H9 (cell line): ENCODE measurements at regions not wholly inside any gene's neighbourhood (a gene's known extent, or its start where the extent isn't known, plus 50 kb on each side); places are given as distances from the start of the nearest gene placed in this dataset.

Experiments
- DNase-seq: peaks from one replicate; pipeline ENCODE4 v3.0.0-alpha.2; 2017
- H2AFZ ChIP-seq: one replicate; pipeline ENCODE4 v1.6.1; 2013; ENCODE audit warnings: mild to moderate bottlenecking, low read length, control low read depth, moderate library complexity
- H2AK5ac ChIP-seq: 2 replicates; pipeline ENCODE4 v1.6.1; 2013; ENCODE audit warnings: low read length, control low read depth, mixed read lengths; ENCODE audit not compliant: insufficient read length
- H2BK120ac ChIP-seq: one replicate; pipeline ENCODE4 v1.6.1; 2013; ENCODE audit warnings: low read depth, mild to moderate bottlenecking, low read length, control low read depth, inconsistent platforms; ENCODE audit not compliant: poor library complexity, severe bottlenecking
- H2BK12ac ChIP-seq: 2 replicates; pipeline ENCODE4 v1.6.1; 2013; ENCODE audit warnings: low read length, control low read depth, mixed read lengths, low read depth; ENCODE audit not compliant: insufficient read length
- H2BK15ac ChIP-seq: 2 replicates; pipeline ENCODE4 v1.6.1; 2013; ENCODE audit warnings: low read depth, low read length, control low read depth
- H2BK20ac ChIP-seq: one replicate; pipeline ENCODE4 v1.6.1; 2013; ENCODE audit warnings: low read depth, mild to moderate bottlenecking, low read length, control low read depth, inconsistent platforms; ENCODE audit not compliant: poor library complexity, severe bottlenecking
- H2BK5ac ChIP-seq: 2 replicates; pipeline ENCODE4 v1.6.1; 2013; ENCODE audit warnings: low read length, control low read depth, mixed read lengths; ENCODE audit not compliant: insufficient read length
- H3K14ac ChIP-seq: 2 replicates; pipeline ENCODE4 v1.6.1; 2013; ENCODE audit warnings: low read length, control low read depth; ENCODE audit not compliant: insufficient read depth
- H3K18ac ChIP-seq: 2 replicates; pipeline ENCODE4 v1.6.1; 2013; ENCODE audit warnings: low read depth, mild to moderate bottlenecking, mixed read lengths, low read length, control low read depth; ENCODE audit not compliant: insufficient read length
- H3K23ac ChIP-seq: 2 replicates; pipeline ENCODE4 v1.6.1; 2013; ENCODE audit warnings: low read length, control low read depth, mixed read lengths, low read depth; ENCODE audit not compliant: insufficient read length
- H3K23me2 ChIP-seq: 2 replicates; pipeline ENCODE4 v1.6.1; 2013; ENCODE audit warnings: low read depth, mild to moderate bottlenecking, mixed read lengths, low read length, control low read depth; ENCODE audit not compliant: insufficient read length, poor library complexity, severe bottlenecking
- H3K27ac ChIP-seq: 2 replicates; pipeline ENCODE4 v1.5.1; 2013; ENCODE audit warnings: low read length, control low read depth, mixed read lengths, low read depth; ENCODE audit not compliant: insufficient read length
- H3K27me3 ChIP-seq: 2 replicates; pipeline ENCODE4 v1.6.1; 2013; ENCODE audit warnings: low read length, control low read depth, inconsistent platforms; ENCODE audit not compliant: insufficient read depth
- H3K4ac ChIP-seq: 2 replicates; pipeline ENCODE4 v1.6.1; 2013; ENCODE audit warnings: low read depth, mild to moderate bottlenecking, control low read depth, inconsistent platforms, low read length, moderate library complexity
- H3K4me1 ChIP-seq: 2 replicates; pipeline ENCODE4 v1.6.1; 2013; ENCODE audit warnings: low read length, control low read depth, inconsistent platforms; ENCODE audit not compliant: insufficient read depth
- H3K4me2 ChIP-seq: 2 replicates; pipeline ENCODE4 v1.6.1; 2013; ENCODE audit warnings: low read length, control low read depth, mixed read lengths; ENCODE audit not compliant: insufficient read length, insufficient read depth
- H3K56ac ChIP-seq: 2 replicates; pipeline ENCODE4 v1.6.1; 2013; ENCODE audit warnings: low read depth, mild to moderate bottlenecking, mixed read lengths, low read length, control low read depth; ENCODE audit not compliant: insufficient read length
- H3K79me1 ChIP-seq: 2 replicates; pipeline ENCODE4 v1.6.1; 2013; ENCODE audit warnings: low read depth, mild to moderate bottlenecking, moderate library complexity, low read length, control low read depth, inconsistent platforms; ENCODE audit not compliant: insufficient read depth, poor library complexity, severe bottlenecking
- H3K79me2 ChIP-seq: 2 replicates; pipeline ENCODE4 v1.6.1; 2013; ENCODE audit warnings: low read length, control low read depth, inconsistent platforms; ENCODE audit not compliant: insufficient read depth
- H3K9ac ChIP-seq: 2 replicates; pipeline ENCODE4 v1.6.1; 2013; ENCODE audit warnings: low read length, control low read depth, mixed read lengths; ENCODE audit not compliant: insufficient read length; ENCODE audit errors: extremely low read depth
- H3K9me3 ChIP-seq: one replicate; pipeline ENCODE4 v1.6.1; 2013; ENCODE audit warnings: low read depth, low read length, inconsistent platforms; ENCODE audit not compliant: control insufficient read depth
- H3T11ph ChIP-seq: one replicate; pipeline ENCODE4 v1.6.1; 2013; ENCODE audit warnings: mild to moderate bottlenecking, low read length, control low read depth, inconsistent platforms
- H4K20me1 ChIP-seq: one replicate; pipeline ENCODE4 v1.6.1; 2013; ENCODE audit not compliant: control insufficient read depth, insufficient read length, insufficient read depth
- H4K5ac ChIP-seq: 2 replicates; pipeline ENCODE4 v1.6.1; 2013; ENCODE audit warnings: low read depth, mild to moderate bottlenecking, mixed read lengths, low read length, control low read depth; ENCODE audit not compliant: insufficient read length
- H4K8ac ChIP-seq: replicated peaks from 2 replicates; pipeline ENCODE4 v1.6.1; 2013; ENCODE audit warnings: low read length, control low read depth, mixed read lengths, low read depth; ENCODE audit not compliant: insufficient read length
- H4K91ac ChIP-seq: 2 replicates; pipeline ENCODE4 v1.6.1; 2013; ENCODE audit warnings: low read depth, mild to moderate bottlenecking, moderate library complexity, mixed read lengths, low read length, control low read depth; ENCODE audit not compliant: insufficient read length
- H3K27ac Mint-ChIP-seq, 3 experiments: 2 replicates in 2 of 3; 3 replicates in 1 of 3; pipeline ENCODE4 v1.8.0; 2020 to 2021; ENCODE audit warnings: mixed read lengths in 3 of 3, mild to moderate bottlenecking in 1 of 3, moderate library complexity in 1 of 3
- H3K27me3 Mint-ChIP-seq: 2 replicates; pipeline ENCODE4 v1.8.0; 2021; ENCODE audit warnings: low read depth, mild to moderate bottlenecking, moderate library complexity, mixed read lengths
- H3K36me3 Mint-ChIP-seq, 3 experiments: 2 replicates in 2 of 3; 3 replicates in 1 of 3; pipeline ENCODE4 v1.8.0; 2020 to 2021; ENCODE audit warnings: low read depth in 3 of 3, mixed read lengths in 3 of 3; ENCODE audit not compliant: insufficient read depth in 1 of 3
- H3K4me1 Mint-ChIP-seq, 2 experiments: 2 replicates each; pipeline ENCODE4 v1.8.0; 2020; ENCODE audit warnings: mixed read lengths in 2 of 2
- H3K4me3 Mint-ChIP-seq, 2 experiments: 2 replicates in 1 of 2; 3 replicates in 1 of 2; pipeline ENCODE4 v1.8.0; 2020 to 2021; ENCODE audit warnings: mild to moderate bottlenecking in 2 of 2, mixed read lengths in 2 of 2, moderate library complexity in 1 of 2
- H3K9me3 Mint-ChIP-seq, 2 experiments: 2 replicates in 1 of 2; 3 replicates in 1 of 2; pipeline ENCODE4 v1.8.0; 2020; ENCODE audit warnings: mild to moderate bottlenecking in 2 of 2, mixed read lengths in 2 of 2, moderate library complexity in 1 of 2
- WGBS: extraction: QIAGEN DNeasy Blood & Tissue Kit; methylation state at CpG from one replicate; pipeline ENCODE4 v1.1.7; 2013; ENCODE audit warnings: missing lambda C conversion rate, low lambda C conversion rate, mixed read lengths; ENCODE audit not compliant: insufficient read length; ENCODE audit errors: extremely low coverage; 5-methylcytosine and 5-hydroxymethylcytosine counted together
- TF ChIP-seq, protein P1 (sequence below): fragments of 200-600 bp; sonication (generic); conservative IDR thresholded peaks from 3 replicates; pipeline ENCODE4 v1.8.0; 2021; ENCODE audit warnings: antibody characterized with exemption, mild to moderate bottlenecking

DNA sequence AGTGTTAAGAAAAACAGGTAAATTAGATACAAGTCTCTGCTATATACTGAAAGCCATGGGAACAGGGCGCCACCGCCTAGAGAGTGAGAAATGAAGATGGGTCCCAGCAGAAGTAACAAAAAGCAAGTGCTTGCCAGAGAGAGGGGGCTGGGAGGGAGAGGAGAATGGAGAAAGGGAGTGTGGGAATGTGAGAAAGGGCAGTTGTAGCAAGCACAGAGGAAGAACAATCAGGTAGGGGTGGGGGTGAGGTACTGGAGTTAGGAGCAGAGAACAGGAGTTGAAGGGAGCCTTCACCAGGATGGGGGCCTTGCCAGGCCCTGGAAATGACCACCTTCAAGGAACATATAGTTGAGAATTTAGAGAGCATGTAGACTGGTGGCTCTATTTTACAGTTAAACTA is 66.8 kb downstream of the TCF20 start:
- no peak overlapping the region for H2AK5ac ChIP-seq
- H3K27ac ChIP-seq, result no peak overlapping the region
- no peak overlapping the region for H3T11ph ChIP-seq
- no peak overlapping the region for H3K9ac ChIP-seq
- no peaks in the 10 kb centered on the region for H3K27me3 ChIP-seq
- H3K4me1 Mint-ChIP-seq, result peaks cover 16 to 17% of the 10 kb centered on the region in 2 experiments
- peak overlapping the region in 1 of 3 experiments; percentile 13; a peak in 1 of 7 replicates for H3K27ac Mint-ChIP-seq
- no peak for DNase-seq
- H3K14ac ChIP-seq, result no peak overlapping the region
- no peaks in the 10 kb centered on the region for H3K9me3 ChIP-seq
- no peaks in the 10 kb centered on the region for H3K23me2 ChIP-seq
- no peak overlapping the region for H2BK5ac ChIP-seq
- H3K27me3 Mint-ChIP-seq, result no peaks in the 10 kb centered on the region; the same call in 1 of the 2 replicates
- H3K56ac ChIP-seq, result no peak overlapping the region
- no peaks in the 10 kb centered on the region for H4K20me1 ChIP-seq
- no peak overlapping the region for H4K8ac ChIP-seq
- H3K4me3 Mint-ChIP-seq, result no peak overlapping the region
- H3K4ac ChIP-seq, result no peak overlapping the region
- H3K18ac ChIP-seq, result no peak overlapping the region
- no peak overlapping the region for H2BK12ac ChIP-seq
- no peaks in the 10 kb centered on the region; a peak in 1 of 5 replicates for H3K9me3 Mint-ChIP-seq
- peaks cover 15 to 29% (median 24%) of the 10 kb centered on the region in 3 experiments for H3K36me3 Mint-ChIP-seq
- H2AFZ ChIP-seq, result no peak overlapping the region
- H2BK15ac ChIP-seq, result no peak overlapping the region
- WGBS, result no CpG with 5 or more reads among the region's 2 CpGs
- H3K79me2 ChIP-seq, result peaks cover 10% of the 10 kb centered on the region; the same call in 1 of the 2 replicates
- no peak overlapping the region for H2BK20ac ChIP-seq
- peaks cover 5% of the 10 kb centered on the region for H3K79me1 ChIP-seq
- H3K4me1 ChIP-seq, result no peaks in the 10 kb centered on the region
- H3K23ac ChIP-seq, result no peak overlapping the region
- TF ChIP-seq, protein P1, sequence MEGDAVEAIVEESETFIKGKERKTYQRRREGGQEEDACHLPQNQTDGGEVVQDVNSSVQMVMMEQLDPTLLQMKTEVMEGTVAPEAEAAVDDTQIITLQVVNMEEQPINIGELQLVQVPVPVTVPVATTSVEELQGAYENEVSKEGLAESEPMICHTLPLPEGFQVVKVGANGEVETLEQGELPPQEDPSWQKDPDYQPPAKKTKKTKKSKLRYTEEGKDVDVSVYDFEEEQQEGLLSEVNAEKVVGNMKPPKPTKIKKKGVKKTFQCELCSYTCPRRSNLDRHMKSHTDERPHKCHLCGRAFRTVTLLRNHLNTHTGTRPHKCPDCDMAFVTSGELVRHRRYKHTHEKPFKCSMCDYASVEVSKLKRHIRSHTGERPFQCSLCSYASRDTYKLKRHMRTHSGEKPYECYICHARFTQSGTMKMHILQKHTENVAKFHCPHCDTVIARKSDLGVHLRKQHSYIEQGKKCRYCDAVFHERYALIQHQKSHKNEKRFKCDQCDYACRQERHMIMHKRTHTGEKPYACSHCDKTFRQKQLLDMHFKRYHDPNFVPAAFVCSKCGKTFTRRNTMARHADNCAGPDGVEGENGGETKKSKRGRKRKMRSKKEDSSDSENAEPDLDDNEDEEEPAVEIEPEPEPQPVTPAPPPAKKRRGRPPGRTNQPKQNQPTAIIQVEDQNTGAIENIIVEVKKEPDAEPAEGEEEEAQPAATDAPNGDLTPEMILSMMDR, result no peak
- H2BK120ac ChIP-seq, result no peak overlapping the region
- no peak overlapping the region for H4K5ac ChIP-seq
- H4K91ac ChIP-seq, result no peak overlapping the region
- H3K4me2 ChIP-seq, result no peak overlapping the region
